Naive thymus-derived CD8-positive, alpha-beta T cell (primary cell): ENCODE measurements at regions not wholly inside any gene's neighbourhood (a gene's known extent, or its start where the extent isn't known, plus 50 kb on each side); places are given as distances from the start of the nearest gene placed in this dataset.

Experiments used
- ATAC-seq, 2 donors: fragments of 150-1000 bp; cut with Tn5 transposase in 1 of 2; sonication (Bioruptor Pico), chemical (Tn5 transposase) in 1 of 2; 1 replicate in 1 of 2; 2 replicates in 1 of 2; pipeline ENCODE4 v1.10.0; 2021; ENCODE audit warnings: mild to moderate bottlenecking in 2 of 2, moderate library complexity in 2 of 2
- POLR2A ChIA-PET: fragments of 350-600 bp; sonication (Branson Sonifier 250); formaldehyde crosslinking; loops from one replicate; lab custom pipeline; 2021; ENCODE audit warnings: antibody characterized with exemption; lab: Charles Lee
- DNase-seq, 10 donors: peaks; one replicate each; pipeline versions ENCODE4 v3.0.0 to v3.0.0-alpha.2; 2020 to 2022
- H3K27ac Mint-ChIP-seq, 10 donors: one replicate each; pipeline ENCODE4 v1.8.0; 2020 to 2022; ENCODE audit warnings: mild to moderate bottlenecking in 10 of 10, mixed read lengths in 10 of 10, moderate library complexity in 4 of 10, inconsistent platforms in 1 of 10
- H3K27me3 Mint-ChIP-seq, 5 donors: one replicate each; pipeline ENCODE4 v1.8.0; 2021 to 2022; ENCODE audit warnings: mixed read lengths in 5 of 5
- H3K36me3 Mint-ChIP-seq, 3 donors: one replicate each; pipeline ENCODE4 v1.8.0; 2020 to 2022; ENCODE audit warnings: mixed read lengths in 3 of 3, mild to moderate bottlenecking in 2 of 3, inconsistent platforms in 1 of 3
- H3K4me1 Mint-ChIP-seq, 4 donors: one replicate each; pipeline ENCODE4 v1.8.0; 2021 to 2022; ENCODE audit warnings: mixed read lengths in 4 of 4
- H3K4me3 Mint-ChIP-seq, 10 donors: one replicate each; pipeline ENCODE4 v1.8.0; 2020 to 2022; ENCODE audit warnings: mild to moderate bottlenecking in 10 of 10, mixed read lengths in 10 of 10, moderate library complexity in 6 of 10, inconsistent platforms in 1 of 10
- H3K9me3 Mint-ChIP-seq, 9 donors: one replicate each; pipeline ENCODE4 v1.8.0; 2020 to 2022; ENCODE audit warnings: mixed read lengths in 9 of 9, mild to moderate bottlenecking in 3 of 9, inconsistent platforms in 1 of 9, moderate library complexity in 1 of 9

DNA sequence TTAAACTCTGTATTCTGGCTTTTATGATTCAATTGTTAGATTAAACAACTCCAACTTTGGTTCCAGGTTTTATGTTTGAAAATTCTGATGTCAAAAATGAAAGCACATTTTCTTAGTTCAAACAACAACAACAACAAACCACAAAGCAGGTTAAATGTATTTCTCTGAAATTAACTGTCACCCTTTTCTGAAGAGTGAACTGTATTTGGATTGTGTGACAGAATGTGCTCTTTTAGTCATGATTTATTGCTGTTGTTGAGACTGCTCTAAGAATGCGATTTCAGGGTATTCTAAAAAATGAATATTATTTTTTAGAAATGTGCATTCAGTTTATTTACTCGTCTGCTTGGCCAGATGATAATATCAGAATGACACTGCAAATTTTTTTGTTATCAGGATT is 144.1 kb downstream of the GNAI1 start:
- no peaks in the 10 kb centered on the region for H3K36me3 Mint-ChIP-seq
- no peak for ATAC-seq

DNA sequence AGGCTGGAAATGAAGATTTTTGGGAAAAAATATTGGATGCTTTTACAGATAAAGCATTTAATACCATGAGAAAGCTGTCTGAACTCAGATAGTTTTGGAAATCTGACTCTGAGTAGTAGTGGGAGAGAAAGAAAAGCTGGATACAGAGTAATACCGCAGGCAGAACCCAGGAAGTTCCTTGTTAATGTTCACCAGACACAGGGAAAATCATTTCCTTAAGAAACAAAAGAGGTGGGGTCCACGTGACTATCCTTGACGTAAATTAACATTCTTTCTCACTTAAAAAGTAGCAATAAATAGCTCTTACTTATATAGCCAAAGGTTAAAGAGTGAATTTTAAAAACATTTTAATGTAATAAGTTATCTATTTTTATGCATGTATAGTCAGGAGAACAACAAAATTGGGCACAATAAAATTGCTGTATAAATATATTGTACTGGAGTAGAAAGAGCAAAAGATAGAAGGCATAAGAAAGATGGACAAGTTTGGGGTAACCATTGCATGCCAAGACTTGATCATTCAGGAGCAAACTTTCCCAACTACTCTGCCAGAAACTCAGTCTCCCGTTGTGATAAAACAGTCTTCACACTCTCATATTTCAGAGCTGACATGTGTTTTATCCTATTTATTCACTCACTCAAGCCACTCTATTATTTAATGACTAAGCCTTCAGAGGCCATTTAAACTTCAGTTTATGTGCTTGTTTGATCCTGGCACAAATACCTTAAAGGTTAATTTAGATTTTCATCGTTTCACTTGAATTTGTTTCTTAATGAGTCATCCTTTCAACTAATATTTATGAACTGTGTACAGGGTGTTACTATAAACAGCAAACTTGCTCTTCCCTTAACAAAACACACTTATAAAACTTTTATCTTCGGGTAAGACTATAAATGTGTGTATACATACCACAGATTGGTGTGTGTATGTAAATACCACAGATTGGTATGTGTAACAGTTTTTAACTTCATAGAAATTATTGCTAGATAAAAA is 143.1 kb downstream of the GNAI1 start:
- H3K36me3 Mint-ChIP-seq: no peaks in the 10 kb centered on the region
- H3K27ac Mint-ChIP-seq: no peak overlapping the region
- no peak for ATAC-seq
- POLR2A ChIA-PET: no interaction called here
- H3K4me3 Mint-ChIP-seq: no peak overlapping the region
- peaks cover 0 to 4% (median 0%) of the 10 kb centered on the region in 5 donors for H3K27me3 Mint-ChIP-seq
- H3K4me1 Mint-ChIP-seq: no peaks in the 10 kb centered on the region
- DNase-seq: no peak
- H3K9me3 Mint-ChIP-seq: peaks cover 0 to 1% (median 0%) of the 10 kb centered on the region in 9 donors

More for the DNA sequence above, 144.1 kb downstream of the GNAI1 start:
- no peak overlapping the region for H3K4me3 Mint-ChIP-seq
- POLR2A ChIA-PET: no interaction called here
- H3K9me3 Mint-ChIP-seq: no peaks in the 10 kb centered on the region
- peaks cover 0 to 4% (median 0%) of the 10 kb centered on the region in 5 donors for H3K27me3 Mint-ChIP-seq
- no peak for DNase-seq
- no peaks in the 10 kb centered on the region for H3K4me1 Mint-ChIP-seq
- no peak overlapping the region for H3K27ac Mint-ChIP-seq
